Non-pigmented ciliary epithelial cell (primary cell): ENCODE measurements at regions not wholly inside any gene's neighbourhood (a gene's known extent, or its start where the extent isn't known, plus 50 kb on each side); places are given as distances from the start of the nearest gene placed in this dataset.
"Not testable (repeated sequence)": the region's sequence is repeated elsewhere in the genome, so short reads cannot be mapped to it uniquely, and the experiment has no call there.

Source experiments
- DNase-seq: peaks from one replicate; pipeline ENCODE4 v3.0.0-alpha.2; 2010; ENCODE audit warnings: low read depth

DNA sequence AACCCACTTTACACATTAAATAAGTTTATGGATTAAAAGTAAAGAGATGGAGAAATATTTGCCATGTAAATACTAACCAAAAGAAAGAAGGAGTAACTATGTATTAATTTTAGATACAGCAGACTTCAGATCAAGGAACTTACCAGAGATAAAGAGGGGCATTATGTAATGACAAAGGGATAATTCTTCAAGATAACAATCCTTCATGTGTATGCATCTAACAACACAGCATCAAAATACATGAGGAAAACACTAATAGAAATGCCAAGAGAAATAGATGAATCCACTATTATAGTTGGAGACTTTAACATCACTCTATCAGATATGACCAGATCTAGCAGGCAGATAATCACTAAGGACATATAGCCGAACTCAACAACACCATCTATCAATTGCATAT, 149.8 kb upstream of the ANKRD55 start:
- no peak for DNase-seq

DNA sequence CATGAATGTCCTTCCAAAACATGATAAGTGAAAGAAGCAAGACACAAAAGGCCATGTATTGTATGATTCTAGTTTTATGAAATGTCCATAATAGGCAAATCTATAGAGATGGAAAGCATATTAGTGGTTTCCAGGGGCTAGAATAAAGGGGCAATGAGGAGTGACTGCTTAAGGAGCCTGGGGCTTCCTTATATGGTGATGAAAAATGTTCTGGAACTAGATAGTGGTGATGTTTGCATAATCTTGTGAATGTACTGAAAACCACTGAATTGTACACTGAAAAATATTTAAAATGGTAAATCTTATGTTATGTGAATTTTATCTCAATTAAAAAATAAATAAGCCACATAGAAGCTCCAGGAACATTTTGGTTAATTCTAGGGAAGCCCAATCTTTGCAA, 144.4 kb upstream of the ANKRD55 start:
- DNase-seq = no peak

DNA sequence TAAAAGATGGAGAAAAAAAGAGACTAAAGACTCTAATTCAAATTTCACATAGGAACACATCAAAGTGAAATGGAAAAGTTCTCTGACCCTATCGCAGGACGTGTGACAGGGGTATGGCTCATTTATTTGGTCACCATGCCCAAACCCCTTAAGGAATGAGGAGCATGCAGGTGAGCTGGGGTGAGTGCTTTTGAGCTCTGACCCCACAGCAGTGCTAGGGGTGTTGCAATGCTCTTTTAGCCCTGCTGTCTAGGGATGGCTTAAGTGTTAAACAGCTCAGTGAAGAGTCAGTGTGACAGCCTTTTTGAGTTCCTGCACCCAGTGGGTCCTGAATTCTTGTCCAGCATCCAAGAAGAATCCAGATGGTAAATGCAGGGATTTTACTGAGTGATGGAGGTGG, 143.0 kb upstream of the ANKRD55 start:
- DNase-seq = no peak

DNA sequence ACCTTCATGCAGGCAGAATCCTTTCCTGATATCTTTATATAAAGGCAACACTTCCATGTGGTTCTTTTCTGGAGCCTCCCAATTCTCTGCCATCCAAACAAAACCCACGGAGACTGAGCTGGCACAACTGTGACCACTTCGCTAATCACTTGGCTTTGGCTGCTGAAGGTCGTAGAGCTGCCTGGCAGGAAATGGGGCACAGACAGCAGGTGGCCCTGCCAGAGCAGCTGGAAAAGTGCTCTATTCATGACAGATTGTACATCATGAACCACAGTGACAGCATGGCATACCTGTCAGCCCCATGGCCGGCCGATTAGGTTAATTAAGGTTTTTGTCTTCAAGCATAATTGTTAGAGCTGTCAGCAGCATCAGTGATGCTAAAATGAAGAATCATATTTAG, 141.9 kb upstream of the ANKRD55 start:
- DNase-seq = no peak

DNA sequence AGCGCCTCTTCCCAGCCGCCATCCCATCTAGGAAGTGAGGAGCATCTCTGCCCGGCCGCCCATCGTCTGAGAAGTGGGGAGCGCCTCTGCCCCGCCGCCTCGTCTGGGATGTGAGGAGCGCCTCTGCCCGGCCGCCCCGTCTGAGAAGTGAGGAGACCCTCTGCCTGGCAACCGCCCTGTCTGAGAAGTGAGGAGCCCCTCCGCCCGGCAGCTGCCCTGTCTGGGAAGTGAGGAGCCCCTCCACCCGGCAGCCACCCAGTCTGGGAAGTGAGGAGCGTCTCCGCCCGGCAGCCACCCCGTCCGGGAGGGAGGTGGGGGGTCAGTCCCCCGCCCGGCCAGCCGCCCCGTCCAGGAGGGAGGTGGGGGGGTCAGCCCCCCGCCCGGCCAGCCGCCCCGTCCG, 139.4 kb upstream of the ANKRD55 start:
- DNase-seq = not testable (repeated sequence)

DNA sequence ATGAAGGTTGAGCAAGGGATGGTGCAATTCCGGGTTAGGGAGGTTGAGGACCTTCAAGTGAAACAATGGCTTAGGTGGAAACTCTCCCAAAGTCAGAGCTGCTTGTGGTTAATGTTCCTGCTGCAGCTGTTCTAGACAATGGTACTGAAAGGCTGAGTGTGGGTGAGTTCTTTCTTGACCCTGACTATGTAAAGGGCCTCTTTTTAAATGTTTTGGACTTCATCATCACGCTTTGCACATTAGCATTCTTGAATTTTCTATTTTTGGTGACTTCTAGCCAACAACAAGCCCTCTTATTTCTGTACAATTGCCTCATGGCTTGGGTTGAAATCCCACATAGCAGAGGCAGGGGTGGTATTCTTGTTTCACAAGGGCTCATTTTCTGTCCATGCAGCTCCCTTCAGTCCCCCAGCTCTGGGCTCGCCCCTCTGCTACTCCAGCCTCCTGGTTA, 136.3 kb upstream of the ANKRD55 start:
- DNase-seq = no peak

DNA sequence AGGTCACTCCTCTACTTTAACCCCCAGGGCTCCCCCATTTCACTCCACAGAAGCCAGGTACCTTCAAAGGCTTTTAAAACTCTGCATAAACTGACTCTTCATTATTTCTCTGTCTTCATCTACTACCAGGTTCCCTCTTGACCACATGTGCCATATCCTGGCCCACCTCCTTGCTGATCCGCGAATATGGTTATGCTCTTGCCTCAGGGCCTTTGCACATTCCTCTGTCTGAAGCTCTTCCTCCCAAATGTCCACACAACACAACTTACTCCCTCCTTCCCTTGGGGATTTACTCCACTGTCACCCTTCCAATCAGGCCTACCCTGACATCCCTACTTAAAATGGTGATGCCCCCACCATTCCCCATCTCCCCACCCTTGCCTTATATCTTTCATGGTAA, 134.6 kb upstream of the ANKRD55 start:
- no peak for DNase-seq

DNA sequence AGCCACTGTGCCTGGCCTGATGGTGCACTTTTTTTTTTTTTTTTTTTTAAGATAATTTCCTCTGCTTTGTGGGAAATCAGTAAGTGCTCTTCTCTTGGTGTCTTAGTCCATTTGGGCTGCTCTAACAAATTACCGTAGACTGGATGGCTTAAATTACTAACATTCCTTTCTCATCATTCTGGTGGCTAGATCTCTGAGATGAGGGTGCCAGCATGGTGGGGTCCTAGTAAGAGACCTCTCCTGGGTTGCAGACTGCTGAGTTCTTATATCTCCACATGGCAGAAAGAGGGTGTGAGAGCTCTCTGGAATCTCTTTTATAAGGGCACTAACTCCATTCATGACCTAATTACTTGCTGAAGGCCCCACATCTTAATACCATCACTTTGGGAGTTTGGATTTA, 133.9 kb upstream of the ANKRD55 start:
- no peak for DNase-seq

DNA sequence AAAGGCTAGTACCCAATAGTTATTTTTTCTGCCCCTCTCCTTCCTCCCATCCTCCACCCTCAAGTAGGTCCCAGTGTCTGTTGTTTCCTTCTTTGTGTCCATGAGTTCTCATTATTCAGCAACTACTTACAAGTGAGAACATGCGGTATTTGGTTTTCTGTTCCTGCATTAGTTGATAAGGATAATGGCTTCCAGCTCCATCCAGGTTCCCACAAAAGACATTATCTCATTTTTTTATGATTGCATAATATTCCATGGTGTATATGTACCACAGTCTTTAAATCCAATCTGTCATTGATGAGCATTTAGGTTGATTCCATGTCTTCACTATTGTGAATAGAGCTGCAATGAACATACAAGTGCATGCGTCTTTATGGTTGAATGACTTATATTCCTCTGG, 128.3 kb upstream of the ANKRD55 start:
- no peak for DNase-seq

DNA sequence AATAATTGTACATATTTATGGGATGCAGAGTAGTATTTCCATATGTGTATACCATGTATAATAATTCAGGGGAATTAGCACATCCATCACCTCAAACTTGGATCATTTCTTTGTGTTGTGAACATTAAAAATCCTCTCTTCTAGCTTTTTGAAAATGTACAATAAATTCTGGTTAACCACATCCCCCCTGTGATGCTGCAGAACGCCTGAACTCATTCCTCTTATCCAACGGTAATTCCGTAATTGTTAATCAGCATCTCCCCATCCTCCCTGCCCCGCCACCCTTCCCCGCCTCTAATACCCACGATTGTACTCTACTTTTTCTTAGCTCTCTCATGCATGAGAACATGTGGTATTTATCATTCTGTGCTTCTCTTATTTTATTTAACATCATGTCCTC, 127.7 kb upstream of the ANKRD55 start:
- DNase-seq = peak; percentile 59

DNA sequence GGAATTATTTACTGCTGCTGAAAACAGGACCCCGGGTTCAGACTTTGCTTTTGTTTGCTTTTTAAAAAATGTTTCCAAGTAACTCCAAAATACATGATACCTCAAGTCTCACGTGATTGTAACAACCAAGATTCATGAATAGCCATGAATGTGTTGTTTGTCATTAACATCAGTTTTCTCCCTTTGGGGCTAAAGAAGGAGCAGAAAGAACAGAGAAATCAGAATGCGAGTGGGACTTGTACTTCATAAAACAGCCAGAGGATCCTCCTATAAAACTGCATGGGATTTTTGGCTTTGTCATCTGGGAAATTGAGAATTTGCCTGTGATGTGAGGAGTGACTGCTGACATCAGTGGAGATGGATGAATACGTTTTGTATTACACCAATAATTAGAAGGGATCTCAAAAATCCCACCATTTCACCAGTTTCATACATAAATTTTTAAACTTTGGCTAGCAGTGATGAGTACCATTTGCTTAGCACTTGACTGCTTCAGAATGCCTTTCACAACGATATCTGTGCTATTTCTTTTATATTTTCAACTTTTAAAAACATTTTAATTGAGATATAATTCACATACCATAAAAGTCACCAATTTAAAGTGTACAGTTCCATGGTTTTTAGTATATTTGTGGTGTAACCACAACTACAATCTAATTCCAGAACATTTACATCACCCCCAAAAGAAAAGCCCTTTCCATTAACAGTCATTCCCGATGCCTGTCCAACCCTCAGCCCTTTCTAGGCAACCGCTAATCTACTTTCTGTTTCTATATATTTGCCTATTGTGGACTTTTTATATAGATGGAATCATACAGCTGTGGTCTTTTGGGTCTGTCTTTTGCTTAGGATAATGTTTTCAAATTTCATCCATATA, 126.9 kb upstream of the ANKRD55 start:
- no peak for DNase-seq

DNA sequence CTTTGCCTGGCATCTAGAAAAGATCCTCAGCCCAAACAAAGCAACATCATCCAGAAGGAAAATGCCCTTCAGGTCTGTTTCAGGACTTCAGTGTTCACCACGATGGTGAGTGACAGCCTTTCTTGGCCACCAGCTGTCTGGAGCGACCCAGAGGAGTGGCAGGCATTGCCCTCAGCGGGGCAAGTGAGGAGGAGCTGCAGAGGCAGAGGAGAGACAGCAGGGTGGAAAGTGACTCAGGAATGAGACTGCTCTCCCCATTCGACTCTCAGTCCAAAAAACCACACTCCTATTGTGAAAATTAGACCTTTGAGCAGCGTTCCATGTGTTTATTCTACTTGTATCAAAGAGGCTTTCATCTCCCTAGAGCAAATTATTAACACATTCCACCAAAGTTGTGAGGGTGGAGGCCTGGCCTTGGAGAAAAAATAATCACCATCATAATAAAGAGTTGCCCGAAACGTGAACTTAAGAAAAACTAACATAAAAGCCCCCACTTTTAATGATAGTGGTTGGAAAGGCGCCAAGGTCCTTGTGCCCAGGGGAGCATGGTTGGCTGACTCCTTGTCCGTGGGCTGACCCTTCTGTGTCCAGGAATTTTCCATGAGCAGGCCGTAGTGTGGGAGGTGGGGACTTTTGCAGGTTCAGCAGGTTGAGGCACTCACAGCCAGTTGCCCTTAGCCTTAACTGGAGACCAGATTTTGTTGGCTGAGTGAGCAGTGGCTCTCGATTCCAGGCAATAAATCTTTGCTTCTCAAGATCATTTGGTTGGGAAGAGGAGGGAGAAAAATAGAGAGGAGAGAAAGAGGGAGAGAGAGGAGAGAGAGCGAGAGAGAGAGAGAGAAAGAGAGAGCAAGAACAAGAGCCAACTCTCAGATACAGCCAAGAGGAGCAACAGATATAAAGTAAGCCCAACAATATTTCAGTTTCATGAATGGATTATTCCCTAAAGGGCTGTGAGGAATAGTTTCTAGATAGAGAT, 125.9 kb upstream of the ANKRD55 start:
- no peak for DNase-seq

DNA sequence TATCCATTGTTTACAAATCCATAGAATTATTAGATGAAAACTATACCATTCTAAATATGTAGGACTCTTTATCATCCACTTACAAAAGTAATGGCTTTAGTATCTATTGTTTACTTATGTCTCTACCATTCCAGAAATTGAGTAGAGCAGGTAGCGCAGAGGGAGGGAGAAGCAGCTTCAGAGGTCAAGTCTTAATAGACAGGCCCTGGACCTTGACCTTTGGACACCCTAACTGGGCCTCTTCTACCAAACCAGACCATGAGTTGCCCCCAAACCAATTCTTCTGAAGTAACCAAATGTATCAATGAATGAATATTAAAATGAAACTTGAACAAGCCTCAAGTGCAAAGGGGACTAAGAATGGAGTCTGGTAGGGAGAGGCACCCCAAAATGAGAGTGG, 124.9 kb upstream of the ANKRD55 start:
- DNase-seq = no peak

DNA sequence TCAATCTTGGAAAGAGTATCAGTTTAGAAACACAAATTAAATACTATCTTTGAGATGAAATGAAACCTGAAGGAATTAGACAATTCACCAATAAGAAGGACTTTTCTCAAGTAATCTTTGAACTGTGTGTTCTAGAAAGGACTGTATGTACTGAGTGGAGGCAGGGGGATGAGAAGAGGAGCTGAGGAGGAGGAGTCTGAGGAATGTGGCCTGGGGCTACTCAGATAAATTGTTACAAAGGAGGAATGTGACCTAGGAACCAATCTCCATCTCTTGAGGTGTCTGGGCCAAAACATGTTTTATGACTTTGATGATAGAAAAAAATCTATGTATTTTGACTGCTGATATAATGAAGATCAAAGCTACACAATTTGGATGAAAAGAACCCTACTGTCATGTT, 124.3 kb upstream of the ANKRD55 start:
- DNase-seq = no peak

DNA sequence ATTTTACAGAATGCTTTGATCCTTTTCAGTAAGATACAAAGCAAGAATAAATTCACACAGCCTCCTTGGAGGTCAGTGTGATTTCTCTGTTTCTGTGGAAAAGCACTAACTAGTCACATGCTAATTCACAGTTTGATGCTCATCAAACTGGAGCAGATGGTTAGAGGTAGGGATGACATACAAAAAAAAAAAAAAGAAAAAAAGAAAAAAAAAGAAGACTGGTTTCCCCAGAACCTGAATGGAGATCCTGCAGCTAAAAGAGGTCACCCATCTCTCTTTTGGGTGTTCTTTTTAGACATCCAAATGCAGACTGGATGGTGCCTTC, 123.7 kb upstream of the ANKRD55 start:
- no peak for DNase-seq

DNA sequence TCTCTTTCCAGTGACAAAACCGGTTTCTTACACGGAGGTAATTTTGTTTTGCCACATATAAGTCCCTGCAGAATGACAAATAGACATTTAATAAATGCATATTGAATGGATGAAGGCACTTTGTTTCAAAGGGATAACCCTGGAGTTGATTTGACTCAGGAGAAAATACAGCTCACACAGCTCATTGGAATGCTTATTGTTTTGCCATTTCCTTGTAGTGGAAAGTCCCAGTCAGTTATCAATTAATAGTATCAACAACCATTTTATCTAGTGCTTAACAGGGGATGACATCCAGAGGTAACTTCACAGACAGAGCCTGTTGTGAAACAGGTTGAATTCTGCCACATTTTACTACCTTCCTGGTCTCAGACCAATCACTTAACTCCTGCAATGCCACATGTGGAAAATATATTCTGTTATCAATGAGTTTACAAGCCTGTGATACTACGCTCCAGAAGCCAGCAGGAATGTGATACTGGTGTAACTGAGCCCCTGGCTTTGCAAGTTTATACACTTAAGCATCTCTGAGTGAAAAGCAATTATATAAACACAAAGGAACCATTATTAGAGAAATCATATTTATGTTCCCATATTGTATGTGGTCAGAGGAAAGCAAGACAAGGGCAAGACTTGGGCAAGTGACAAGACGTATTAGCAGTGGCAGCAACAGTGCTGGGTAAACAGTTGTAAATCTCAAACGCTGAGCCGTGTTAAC, 123.1 kb upstream of the ANKRD55 start:
- DNase-seq = no peak

DNA sequence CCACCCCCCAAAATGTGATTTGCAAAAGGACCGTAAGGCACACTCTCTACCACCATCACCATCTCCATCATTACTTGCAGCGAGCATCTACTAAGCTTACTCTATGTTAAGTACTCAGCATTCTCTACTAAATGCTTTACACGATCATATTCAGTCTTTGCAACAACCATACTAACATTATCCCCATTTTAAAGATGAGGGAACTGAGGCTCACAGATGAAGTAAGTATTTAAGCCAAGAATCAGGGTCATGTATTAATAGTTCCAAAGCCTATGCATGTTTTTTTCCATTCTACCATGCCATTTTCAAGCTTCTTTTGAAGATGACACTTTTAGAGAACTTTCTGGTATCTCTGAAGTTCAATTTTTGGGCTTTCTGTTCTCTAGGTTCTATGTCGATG, 121.7 kb upstream of the ANKRD55 start:
- DNase-seq = no peak

DNA sequence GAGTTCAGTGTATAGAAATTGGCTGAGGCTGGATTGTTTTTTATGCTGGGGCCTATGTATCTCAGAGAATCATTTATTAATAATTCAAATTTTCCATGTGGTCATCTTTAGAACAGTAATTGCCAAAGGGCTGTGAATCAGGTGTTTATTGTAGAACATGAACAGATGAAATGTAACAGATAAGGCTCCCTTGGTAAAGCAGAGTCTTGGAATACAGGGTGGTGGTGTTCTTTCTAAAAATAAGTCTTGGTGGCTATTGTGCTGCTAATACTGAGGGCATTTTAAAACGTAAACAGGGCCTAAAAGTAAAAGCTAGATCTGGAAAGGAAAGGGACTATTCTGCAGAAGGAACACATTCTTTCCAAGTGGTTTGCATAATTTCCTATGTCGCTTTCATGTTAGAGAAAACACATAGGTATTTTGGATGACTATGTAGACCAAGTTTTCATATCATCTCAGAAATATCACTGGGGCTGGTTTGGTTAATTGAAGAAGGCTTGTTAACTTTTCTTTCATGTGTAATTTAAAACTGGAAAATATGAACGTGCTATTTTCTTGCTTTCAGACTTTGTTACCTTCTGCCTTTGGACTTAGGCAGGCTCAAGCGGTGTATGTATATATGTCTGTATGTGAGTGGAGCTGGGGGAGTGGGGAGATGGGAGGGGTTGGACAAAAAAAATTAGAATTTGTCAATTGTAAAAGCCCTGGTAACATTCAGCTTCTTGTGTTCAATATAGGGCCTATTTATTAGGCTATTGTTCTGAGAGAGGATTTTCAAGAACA, 119.9 kb upstream of the ANKRD55 start:
- no peak for DNase-seq

DNA sequence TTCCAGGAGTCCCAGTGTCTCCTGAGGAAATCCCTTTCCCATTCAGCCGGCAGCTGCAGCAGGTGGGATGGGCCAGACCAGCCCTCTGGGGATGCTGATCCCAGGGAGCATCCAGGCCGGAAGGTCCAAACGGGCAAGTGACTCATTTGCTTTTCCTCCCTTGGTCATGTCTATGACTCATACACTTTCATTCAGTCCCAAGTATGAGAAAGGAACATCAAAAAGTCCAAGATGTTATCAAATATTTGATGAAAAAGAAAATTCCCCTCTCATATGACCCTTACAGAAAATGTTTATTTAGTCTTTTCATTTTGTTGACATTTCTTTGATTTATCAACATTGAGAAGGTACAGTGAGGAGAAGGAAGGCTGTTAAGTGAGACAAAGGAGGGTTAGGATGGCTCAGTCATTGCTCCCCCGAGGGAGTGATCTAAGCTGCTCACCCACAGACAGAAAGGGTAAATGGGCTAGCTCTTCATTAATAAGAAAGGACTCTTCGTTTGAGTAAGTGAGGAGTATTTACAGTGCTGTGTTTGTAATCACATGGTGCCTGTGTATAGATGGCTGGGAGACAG, 117.6 kb upstream of the ANKRD55 start:
- DNase-seq = no peak

DNA sequence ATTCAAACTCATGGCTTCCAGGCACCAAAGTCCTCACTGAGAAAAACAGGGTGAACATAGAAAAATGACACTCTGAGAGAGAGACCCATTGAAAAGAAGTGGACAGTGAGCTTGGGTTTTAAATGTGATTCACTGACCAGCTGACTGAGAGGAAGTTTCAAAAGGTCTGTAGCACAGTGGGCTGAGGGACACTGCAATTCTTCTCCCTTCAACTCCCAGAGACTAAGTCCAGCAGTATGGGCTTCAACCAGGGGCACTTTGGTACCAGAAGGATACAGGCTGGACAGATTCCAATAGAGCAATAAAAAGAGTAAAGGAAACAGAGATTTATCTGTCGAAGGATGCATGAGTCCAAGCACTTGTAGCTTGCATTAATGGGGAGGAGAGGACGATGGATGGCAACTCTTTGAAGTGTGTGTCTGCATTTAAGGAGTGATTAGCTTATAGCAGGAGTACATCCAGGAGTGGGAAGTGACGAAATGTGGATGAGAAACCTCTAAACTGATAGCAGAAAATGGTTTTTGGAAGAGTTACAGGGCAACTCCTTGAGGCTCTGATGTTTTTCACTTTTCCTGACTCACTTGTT, 117.0 kb upstream of the ANKRD55 start:
- DNase-seq = no peak

DNA sequence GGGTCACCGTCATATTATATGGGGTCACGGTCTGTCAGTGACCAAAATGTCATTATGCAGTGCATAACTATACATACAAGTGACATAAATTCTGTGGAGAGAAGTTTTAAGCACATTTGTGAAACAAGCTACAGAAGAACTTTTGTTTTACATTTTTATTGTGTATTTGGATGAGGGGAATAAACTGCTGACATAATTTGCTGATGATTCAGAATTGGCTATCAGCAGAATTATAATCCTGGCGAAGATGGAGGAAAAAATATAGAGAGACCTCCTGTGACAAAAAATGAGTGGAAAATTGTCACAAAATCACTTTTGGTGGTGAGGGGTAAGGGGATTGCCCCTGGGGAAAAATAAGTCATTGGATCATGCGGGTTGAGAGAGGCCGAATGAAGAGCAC, 116.3 kb upstream of the ANKRD55 start:
- no peak for DNase-seq
